ENCODE measurements at regions not wholly inside any gene's neighbourhood (a gene's known extent, or its start where the extent isn't known, plus 50 kb on each side); places are given as distances from the start of the nearest gene placed in this dataset.
"Not testable (repeated sequence)": the region's sequence is repeated elsewhere in the genome, so short reads cannot be mapped to it uniquely, and the experiment has no call there.

DNA sequence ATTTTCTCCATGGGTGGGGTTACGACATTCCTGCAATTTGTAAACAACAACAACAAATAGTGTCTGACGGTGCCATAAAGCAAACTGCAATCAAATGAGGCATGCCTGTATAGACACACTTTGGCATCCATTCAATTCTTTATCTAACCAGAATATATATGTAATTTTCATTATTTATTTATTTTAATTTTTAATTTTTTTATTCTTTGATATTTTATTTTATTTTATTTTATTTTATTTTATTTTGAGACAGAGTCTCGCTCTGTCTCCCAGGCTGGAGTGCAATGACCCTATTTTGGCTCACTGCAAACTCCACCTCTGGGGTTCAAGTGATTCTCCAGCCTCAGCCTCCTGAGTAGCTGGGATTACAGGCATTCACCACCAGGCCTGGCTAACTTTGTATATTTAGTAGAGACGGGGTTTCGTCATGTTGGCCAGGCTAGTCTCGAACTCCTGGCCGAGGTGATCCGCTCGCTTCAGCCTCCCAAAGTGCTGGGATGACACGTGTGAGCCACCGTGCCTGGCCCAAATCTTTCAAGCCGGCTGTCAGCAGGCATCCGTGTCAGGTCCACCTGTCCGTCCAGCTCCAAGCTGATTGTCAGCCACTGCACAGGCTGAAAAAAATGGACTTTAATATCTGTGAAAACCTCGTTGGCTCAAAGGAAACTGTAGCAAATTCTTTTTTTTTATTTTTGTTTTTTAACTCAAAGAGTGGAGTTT, 200.8 kb downstream of the ASMT start:
- no peak overlapping the region for H3K4me3 Mint-ChIP-seq
- no peaks in the 10 kb centered on the region for H3K27me3 ChIP-seq (ENCODE audit: control insufficient read depth, insufficient read depth, low read length)
- no peaks in the 10 kb centered on the region for H3K4me1 ChIP-seq (ENCODE audit: control insufficient read depth, insufficient read depth, low read length)
- H3K27ac ChIP-seq (ENCODE audit: low read length), result no peak overlapping the region
- H3K9me3 Mint-ChIP-seq, result no peaks in the 10 kb centered on the region
- no peaks in the 10 kb centered on the region for H3K9me3 ChIP-seq (ENCODE audit: control insufficient read depth, insufficient read depth, low read length)
- intact Hi-C loops (cut with micrococcal nuclease), result no loop called here
- DNase-seq, result no peak
- H3K4me1 Mint-ChIP-seq, result no peaks in the 10 kb centered on the region
- no peak overlapping the region for H3K4me3 ChIP-seq (ENCODE audit: low read length)
- TF ChIP-seq, protein P1, sequence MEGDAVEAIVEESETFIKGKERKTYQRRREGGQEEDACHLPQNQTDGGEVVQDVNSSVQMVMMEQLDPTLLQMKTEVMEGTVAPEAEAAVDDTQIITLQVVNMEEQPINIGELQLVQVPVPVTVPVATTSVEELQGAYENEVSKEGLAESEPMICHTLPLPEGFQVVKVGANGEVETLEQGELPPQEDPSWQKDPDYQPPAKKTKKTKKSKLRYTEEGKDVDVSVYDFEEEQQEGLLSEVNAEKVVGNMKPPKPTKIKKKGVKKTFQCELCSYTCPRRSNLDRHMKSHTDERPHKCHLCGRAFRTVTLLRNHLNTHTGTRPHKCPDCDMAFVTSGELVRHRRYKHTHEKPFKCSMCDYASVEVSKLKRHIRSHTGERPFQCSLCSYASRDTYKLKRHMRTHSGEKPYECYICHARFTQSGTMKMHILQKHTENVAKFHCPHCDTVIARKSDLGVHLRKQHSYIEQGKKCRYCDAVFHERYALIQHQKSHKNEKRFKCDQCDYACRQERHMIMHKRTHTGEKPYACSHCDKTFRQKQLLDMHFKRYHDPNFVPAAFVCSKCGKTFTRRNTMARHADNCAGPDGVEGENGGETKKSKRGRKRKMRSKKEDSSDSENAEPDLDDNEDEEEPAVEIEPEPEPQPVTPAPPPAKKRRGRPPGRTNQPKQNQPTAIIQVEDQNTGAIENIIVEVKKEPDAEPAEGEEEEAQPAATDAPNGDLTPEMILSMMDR (IDR thresholded peaks at IDR 0.05), result no peak
- H3K36me3 ChIP-seq (ENCODE audit: control insufficient read depth, insufficient read depth, low read length), result no peaks in the 10 kb centered on the region
- 89% methylated on average over 14 of the region's 15 CpGs for WGBS (ENCODE audit: insufficient coverage)
- no peaks in the 10 kb centered on the region for H3K36me3 Mint-ChIP-seq
- no peak for ATAC-seq
- H3K27ac Mint-ChIP-seq, result no peak overlapping the region
- H3K27me3 Mint-ChIP-seq (ENCODE audit: low read depth in 2 of 2), result no peaks in the 10 kb centered on the region

DNA sequence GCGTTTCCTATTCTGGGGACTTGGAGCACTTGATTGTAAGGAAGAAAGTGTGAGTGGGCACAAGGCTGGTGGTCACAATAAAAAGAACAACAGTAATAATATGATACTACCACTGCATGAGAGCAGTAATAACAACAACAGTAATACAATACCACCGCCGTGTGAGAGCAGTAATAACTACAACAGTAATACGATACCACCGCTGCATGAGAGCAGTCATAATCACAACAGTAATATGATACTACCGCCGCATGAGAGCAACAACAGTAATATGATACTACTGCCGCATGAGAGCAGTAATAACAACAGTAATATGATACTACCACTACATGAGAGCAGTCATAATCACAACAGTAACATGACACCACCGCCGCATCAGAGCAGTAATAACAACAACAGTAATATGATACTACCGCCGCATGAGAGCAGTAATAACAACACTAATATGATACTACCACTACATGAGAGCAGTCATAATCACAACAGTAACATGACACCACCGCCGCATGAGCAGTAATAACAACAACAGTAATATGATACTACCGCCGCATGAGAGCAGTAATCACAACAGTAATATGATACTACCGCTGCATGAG, 201.6 kb downstream of the ASMT start:
- H3K27me3 ChIP-seq (ENCODE audit: control insufficient read depth, insufficient read depth, low read length); ATAC-seq; H3K4me1 Mint-ChIP-seq; H3K4me3 Mint-ChIP-seq; H3K27ac ChIP-seq (ENCODE audit: low read length); H3K36me3 Mint-ChIP-seq; H3K9me3 ChIP-seq (ENCODE audit: control insufficient read depth, insufficient read depth, low read length); H3K4me3 ChIP-seq (ENCODE audit: low read length); DNase-seq; H3K27me3 Mint-ChIP-seq (ENCODE audit: low read depth in 2 of 2); H3K27ac Mint-ChIP-seq; intact Hi-C loops (cut with micrococcal nuclease); H3K4me1 ChIP-seq (ENCODE audit: control insufficient read depth, insufficient read depth, low read length); H3K36me3 ChIP-seq (ENCODE audit: control insufficient read depth, insufficient read depth, low read length); H3K9me3 Mint-ChIP-seq: not testable (repeated sequence)
- WGBS (ENCODE audit: insufficient coverage), result 98% methylated on average over 12 of the region's 17 CpGs

DNA sequence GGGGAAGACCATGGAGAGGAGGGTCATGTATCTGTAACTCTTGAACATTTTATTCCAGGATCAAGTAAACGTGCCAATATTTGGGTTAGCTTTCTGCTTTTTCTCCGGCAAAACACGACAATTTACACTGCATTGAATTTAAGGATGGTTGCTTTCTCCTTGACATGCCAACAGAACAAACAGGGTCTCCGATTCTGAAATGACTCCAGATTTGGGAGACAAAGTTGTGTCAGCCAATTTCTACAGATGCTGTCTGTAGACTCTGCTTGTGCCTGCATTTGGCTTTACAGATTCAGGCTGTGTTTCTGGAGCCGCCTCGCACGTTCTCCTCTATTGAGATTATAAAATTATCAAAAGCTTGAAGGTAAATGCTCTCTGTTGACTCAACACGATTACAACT, 207.0 kb downstream of the ASMT start:
- Mint-ChIP-seq H3K27ac (no peak overlapping the region), H3K4me3 (no peak overlapping the region)

DNA sequence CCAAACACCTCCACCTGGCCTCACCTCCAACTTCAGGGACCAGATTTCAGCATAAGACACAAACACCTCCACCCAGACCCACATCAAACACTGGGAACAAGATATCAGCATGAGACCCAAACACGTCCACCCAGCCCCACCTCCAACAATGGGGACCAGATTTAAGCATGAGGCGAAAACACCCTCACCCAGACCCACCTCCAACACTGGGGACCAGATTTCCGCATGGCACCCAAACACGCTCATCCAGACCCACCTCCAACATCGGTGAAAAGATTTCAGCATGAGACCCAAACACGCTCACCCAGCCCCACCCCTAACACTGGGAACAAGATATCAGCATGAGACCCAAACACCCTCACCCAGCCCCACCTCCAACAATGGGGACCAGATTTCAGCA, 210.0 kb downstream of the ASMT start:
- Mint-ChIP-seq H3K27me3 (ENCODE audit: low read depth in 2 of 2) (no peaks in the 10 kb centered on the region), H3K9me3 (no peaks in the 10 kb centered on the region), H3K36me3 (no peaks in the 10 kb centered on the region), H3K27ac (no peak overlapping the region), H3K4me1 (no peaks in the 10 kb centered on the region), H3K4me3 (no peak overlapping the region)
- Histone ChIP-seq H3K36me3 (ENCODE audit: control insufficient read depth, insufficient read depth, low read length) (no peaks in the 10 kb centered on the region), H3K4me1 (ENCODE audit: control insufficient read depth, insufficient read depth, low read length) (no peaks in the 10 kb centered on the region), H3K27me3 (ENCODE audit: control insufficient read depth, insufficient read depth, low read length) (no peaks in the 10 kb centered on the region), H3K9me3 (ENCODE audit: control insufficient read depth, insufficient read depth, low read length) (no peaks in the 10 kb centered on the region), H3K4me3 (ENCODE audit: low read length) (no peak overlapping the region), H3K27ac (ENCODE audit: low read length) (no peak overlapping the region)
- intact Hi-C loops (cut with micrococcal nuclease), result no loop called here
- WGBS (ENCODE audit: insufficient coverage), result 89% methylated on average over 6 of the region's 6 CpGs
- DNase-seq, result no peak
- TF ChIP-seq, protein P1 (IDR thresholded peaks at IDR 0.05), result no peak
- no peak for ATAC-seq

More for the DNA sequence above, 207.0 kb downstream of the ASMT start:
- TF ChIP-seq, protein P1 (IDR thresholded peaks at IDR 0.05), result no peak
- no peaks in the 10 kb centered on the region for H3K36me3 Mint-ChIP-seq
- Histone ChIP-seq H3K9me3 (ENCODE audit: control insufficient read depth, insufficient read depth, low read length) (no peaks in the 10 kb centered on the region), H3K36me3 (ENCODE audit: control insufficient read depth, insufficient read depth, low read length) (no peaks in the 10 kb centered on the region), H3K4me1 (ENCODE audit: control insufficient read depth, insufficient read depth, low read length) (no peaks in the 10 kb centered on the region), H3K4me3 (ENCODE audit: low read length) (no peak overlapping the region), H3K27ac (ENCODE audit: low read length) (no peak overlapping the region), H3K27me3 (ENCODE audit: control insufficient read depth, insufficient read depth, low read length) (no peaks in the 10 kb centered on the region)
- H3K9me3 Mint-ChIP-seq, result no peaks in the 10 kb centered on the region
- 97% methylated on average over 8 of the region's 8 CpGs for WGBS (ENCODE audit: insufficient coverage)
- intact Hi-C loops (cut with micrococcal nuclease), result no loop called here
- H3K4me1 Mint-ChIP-seq, result no peaks in the 10 kb centered on the region
- ATAC-seq, result no peak
- H3K27me3 Mint-ChIP-seq (ENCODE audit: low read depth in 2 of 2), result no peaks in the 10 kb centered on the region
- no peak for DNase-seq
